ENCODE measurements at regions not wholly inside any gene's neighbourhood (a gene's known extent, or its start where the extent isn't known, plus 50 kb on each side); places are given as distances from the start of the nearest gene placed in this dataset.

- FAIRE-seq (no peak), DNase-seq (ENCODE audit: low read depth, low spot score) (no peak)
- TF ChIP-seq GATA2 (IDR thresholded peaks at IDR 0.05; ENCODE audit: insufficient read depth, insufficient read length, low read depth, low read length) (no peak), MAX (IDR thresholded peaks at IDR 0.05; ENCODE audit: insufficient read depth, insufficient read length) (no peak), POLR2A (IDR thresholded peaks at IDR 0.05; ENCODE audit: low read depth, low read length) (no peak), MYC (IDR thresholded peaks at IDR 0.05; ENCODE audit: low read depth, low read length) (no peak), JUN (IDR thresholded peaks at IDR 0.05; ENCODE audit: borderline replicate concordance, insufficient read depth, insufficient read length, low read depth) (no peak), FOS (IDR thresholded peaks at IDR 0.05; ENCODE audit: borderline replicate concordance, insufficient read depth, low read length) (no peak), EZH2 (IDR thresholded peaks at IDR 0.05; ENCODE audit: borderline replicate concordance, low read depth, low read length, severe bottlenecking) (no peak), POLR2AphosphoS5 (IDR thresholded peaks at IDR 0.05; ENCODE audit: insufficient read depth, low read depth, low read length) (no peak)
- TF ChIP-seq, protein P1, sequence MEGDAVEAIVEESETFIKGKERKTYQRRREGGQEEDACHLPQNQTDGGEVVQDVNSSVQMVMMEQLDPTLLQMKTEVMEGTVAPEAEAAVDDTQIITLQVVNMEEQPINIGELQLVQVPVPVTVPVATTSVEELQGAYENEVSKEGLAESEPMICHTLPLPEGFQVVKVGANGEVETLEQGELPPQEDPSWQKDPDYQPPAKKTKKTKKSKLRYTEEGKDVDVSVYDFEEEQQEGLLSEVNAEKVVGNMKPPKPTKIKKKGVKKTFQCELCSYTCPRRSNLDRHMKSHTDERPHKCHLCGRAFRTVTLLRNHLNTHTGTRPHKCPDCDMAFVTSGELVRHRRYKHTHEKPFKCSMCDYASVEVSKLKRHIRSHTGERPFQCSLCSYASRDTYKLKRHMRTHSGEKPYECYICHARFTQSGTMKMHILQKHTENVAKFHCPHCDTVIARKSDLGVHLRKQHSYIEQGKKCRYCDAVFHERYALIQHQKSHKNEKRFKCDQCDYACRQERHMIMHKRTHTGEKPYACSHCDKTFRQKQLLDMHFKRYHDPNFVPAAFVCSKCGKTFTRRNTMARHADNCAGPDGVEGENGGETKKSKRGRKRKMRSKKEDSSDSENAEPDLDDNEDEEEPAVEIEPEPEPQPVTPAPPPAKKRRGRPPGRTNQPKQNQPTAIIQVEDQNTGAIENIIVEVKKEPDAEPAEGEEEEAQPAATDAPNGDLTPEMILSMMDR (IDR thresholded peaks at IDR 0.05; ENCODE audit: extremely low read depth in 1 of 2, insufficient read depth in 1 of 2, low read depth in 1 of 2, low read length in 2 of 2): no peak
- H3K9me1 ChIP-seq (replicated peaks; ENCODE audit: control insufficient read depth, extremely low read depth, insufficient read depth, low read length): no peaks in the 10 kb centered on the region
- H3K9me3 ChIP-seq (replicated peaks; ENCODE audit: control insufficient read depth, insufficient read depth, low read length): peaks cover 6% of the 10 kb centered on the region
- no peaks in the 10 kb centered on the region for H3K36me3 ChIP-seq (ENCODE audit: control insufficient read depth in 2 of 2, extremely low read depth in 1 of 2, insufficient read depth in 2 of 2, low read length in 2 of 2)
- BruUV-seq (replicated peaks): no TSS peak
- no peak overlapping the region for H3K4me3 ChIP-seq (replicated peaks in 1 of 3; ENCODE audit: insufficient read depth in 1 of 3, low read depth in 1 of 3, low read length in 3 of 3)
- POLR2A ChIA-PET: no interaction called here
- H3K9ac ChIP-seq (replicated peaks; ENCODE audit: extremely low read depth, insufficient read depth, low read length): no peak overlapping the region
- dilution Hi-C loops (cut with MboI; ENCODE audit: extremely low pct_ligation_motif_present, low sequenced_read_pairs): no loop called here
- H3K4me1 ChIP-seq (ENCODE audit: control insufficient read depth, extremely low read depth, insufficient read depth, low read length): no peaks in the 10 kb centered on the region
- CTCF ChIA-PET: no interaction called here
- H2AFZ ChIP-seq (ENCODE audit: low read depth, low read length): no peak overlapping the region
- no peak overlapping the region for H3K4me2 ChIP-seq (ENCODE audit: insufficient read depth, low read length)
- no peaks in the 10 kb centered on the region for H3K79me2 ChIP-seq (ENCODE audit: control insufficient read depth, insufficient read depth, low read length)
- intact Hi-C loops (cut with micrococcal nuclease): no loop called here
- no peak overlapping the region for H3K27ac ChIP-seq (ENCODE audit: insufficient read depth, low read depth, low read length)
- no peaks in the 10 kb centered on the region for H4K20me1 ChIP-seq (replicated peaks; ENCODE audit: control insufficient read depth, extremely low read depth, insufficient read depth, low read length)
- no peaks in the 10 kb centered on the region for H3K27me3 ChIP-seq (ENCODE audit: control insufficient read depth in 2 of 2, insufficient read depth in 2 of 2, low read length in 2 of 2)
Observed at GRCh38 chr2:228700638-228701037, 519.2 kb upstream of the SPHKAP start.

Measured in endothelial cell of umbilical vein (primary cell).